ENCODE measurements at regions not wholly inside any gene's neighbourhood (a gene's known extent, or its start where the extent isn't known, plus 50 kb on each side); places are given as distances from the start of the nearest gene placed in this dataset.

GRCh38 chr10:30256084-30256483 lies 93.0 kb downstream of the MTPAP start:
- H3K4me3 Mint-ChIP-seq, result no peak overlapping the region
- ATAC-seq (no peak), DNase-seq (no peak)
- ChIA-PET CTCF (no interaction called here), POLR2A (no interaction called here)
- H3K36me3 Mint-ChIP-seq (ENCODE audit: low read depth), result no peaks in the 10 kb centered on the region
- H3K9me3 Mint-ChIP-seq (ENCODE audit: low read depth), result peaks cover 18% of the 10 kb centered on the region
- H3K4me1 Mint-ChIP-seq, result no peaks in the 10 kb centered on the region
- intact Hi-C loops (cut with DNase I, micrococcal nuclease), result no loop called here
- peaks cover 16% of the 10 kb centered on the region for H3K27me3 Mint-ChIP-seq
- H3K27ac Mint-ChIP-seq, result no peak overlapping the region

GRCh38 chr10:30254926-30255325 lies 94.2 kb downstream of the MTPAP start:
- no peaks in the 10 kb centered on the region for H3K36me3 Mint-ChIP-seq (ENCODE audit: low read depth)
- no peak overlapping the region for H3K27ac Mint-ChIP-seq
- DNase-seq (no peak), ATAC-seq (no peak)
- peaks cover 13% of the 10 kb centered on the region for H3K27me3 Mint-ChIP-seq
- POLR2A ChIA-PET, result no interaction called here
- intact Hi-C loops (cut with DNase I, micrococcal nuclease), result no loop called here
- H3K4me3 Mint-ChIP-seq, result no peak overlapping the region
- peaks cover 18% of the 10 kb centered on the region for H3K9me3 Mint-ChIP-seq (ENCODE audit: low read depth)
- H3K4me1 Mint-ChIP-seq, result no peaks in the 10 kb centered on the region
- CTCF ChIA-PET, result no interaction called here

- ChIA-PET POLR2A (no interaction called here), CTCF (interaction anchor here (0.7 kb wide), 1 partner anchor 293 kb away, joined by 4 read pairs; no protein-coding TSS in a partner anchor)
- H3K4me1 Mint-ChIP-seq, result peaks cover 5% of the 10 kb centered on the region
- peaks cover 4% of the 10 kb centered on the region for H3K9me3 Mint-ChIP-seq (ENCODE audit: low read depth)
- intact Hi-C loops (cut with DNase I, micrococcal nuclease), result no loop called here
- H3K27me3 Mint-ChIP-seq, result peaks cover 4% of the 10 kb centered on the region
- ATAC-seq (no peak), DNase-seq (no peak)
- no peaks in the 10 kb centered on the region for H3K36me3 Mint-ChIP-seq (ENCODE audit: low read depth)
- H3K4me3 Mint-ChIP-seq, result no peak overlapping the region
- H3K27ac Mint-ChIP-seq, result no peak overlapping the region
Observed at GRCh38 chr10:30248728-30249127, 100.3 kb downstream of the MTPAP start.

- no peak overlapping the region for H3K27ac Mint-ChIP-seq
- ATAC-seq, result no peak
- H3K36me3 Mint-ChIP-seq (ENCODE audit: low read depth), result no peaks in the 10 kb centered on the region
- intact Hi-C loops (cut with DNase I, micrococcal nuclease), result no loop called here
- CTCF ChIA-PET, result no interaction called here
- DNase-seq, result no peak
- H3K4me3 Mint-ChIP-seq, result no peak overlapping the region
- H3K27me3 Mint-ChIP-seq, result no peaks in the 10 kb centered on the region
- no peaks in the 10 kb centered on the region for H3K9me3 Mint-ChIP-seq (ENCODE audit: low read depth)
- POLR2A ChIA-PET, result no interaction called here
- peaks cover 5% of the 10 kb centered on the region for H3K4me1 Mint-ChIP-seq
Observed at GRCh38 chr10:30247704-30248103, 101.4 kb downstream of the MTPAP start.

GRCh38 chr10:30241422-30242110 lies 107.5 kb downstream of the MTPAP start:
- CTCF ChIA-PET, result interaction anchor here (0.7 to 1.6 kb wide), 6 partner anchors 10 to 243 kb away, joined by 3 to 9 read pairs (median 5); no protein-coding TSS in a partner anchor
- Mint-ChIP-seq H3K27me3 (no peaks in the 10 kb centered on the region), H3K4me1 (no peaks in the 10 kb centered on the region), H3K4me3 (no peak overlapping the region), H3K9me3 (ENCODE audit: low read depth) (no peaks in the 10 kb centered on the region), H3K36me3 (ENCODE audit: low read depth) (no peaks in the 10 kb centered on the region), H3K27ac (no peak overlapping the region)
- POLR2A ChIA-PET, result no interaction called here
- ATAC-seq (no peak), DNase-seq (no peak)
- intact Hi-C loops (cut with DNase I, micrococcal nuclease), result loop anchor here (1.0 kb wide), 1 partner anchor 243 kb away; no protein-coding TSS in a partner anchor

- H3K27ac Mint-ChIP-seq, result no peak overlapping the region
- ChIA-PET POLR2A (no interaction called here), CTCF (interaction anchor here (0.6 to 1.2 kb wide), 2 partner anchors 22 to 238 kb away, joined by 3 read pairs; no protein-coding TSS in a partner anchor)
- H3K4me1 Mint-ChIP-seq, result no peaks in the 10 kb centered on the region
- intact Hi-C loops (cut with DNase I, micrococcal nuclease), result no loop called here
- ATAC-seq (no peak), DNase-seq (no peak)
- H3K36me3 Mint-ChIP-seq (ENCODE audit: low read depth), result no peaks in the 10 kb centered on the region
- H3K9me3 Mint-ChIP-seq (ENCODE audit: low read depth), result no peaks in the 10 kb centered on the region
- H3K27me3 Mint-ChIP-seq, result peaks cover 5% of the 10 kb centered on the region
- no peak overlapping the region for H3K4me3 Mint-ChIP-seq
Observed at GRCh38 chr10:30238836-30239235, 110.2 kb downstream of the MTPAP start.

GRCh38 chr10:30233186-30233959 lies 115.7 kb downstream of the MTPAP start:
- intact Hi-C loops (cut with DNase I, micrococcal nuclease), result no loop called here
- H3K27ac Mint-ChIP-seq, result no peak overlapping the region
- H3K4me1 Mint-ChIP-seq, result peaks cover 7% of the 10 kb centered on the region
- ChIA-PET POLR2A (no interaction called here), CTCF (interaction anchor here (0.6 to 1.2 kb wide), 2 partner anchors 235 to 252 kb away, joined by 3 to 4 read pairs; no protein-coding TSS in a partner anchor)
- no peak overlapping the region for H3K4me3 Mint-ChIP-seq
- DNase-seq (no peak), ATAC-seq (no peak)
- no peaks in the 10 kb centered on the region for H3K36me3 Mint-ChIP-seq (ENCODE audit: low read depth)
- no peaks in the 10 kb centered on the region for H3K9me3 Mint-ChIP-seq (ENCODE audit: low read depth)
- H3K27me3 Mint-ChIP-seq, result peaks cover 10% of the 10 kb centered on the region

GRCh38 chr10:30231709-30232108 lies 117.4 kb downstream of the MTPAP start:
- Mint-ChIP-seq H3K36me3 (ENCODE audit: low read depth) (no peaks in the 10 kb centered on the region), H3K4me1 (peaks cover 7% of the 10 kb centered on the region), H3K27me3 (peaks cover 10% of the 10 kb centered on the region), H3K4me3 (no peak overlapping the region), H3K27ac (no peak overlapping the region), H3K9me3 (ENCODE audit: low read depth) (no peaks in the 10 kb centered on the region)
- ATAC-seq, result no peak
- intact Hi-C loops (cut with DNase I, micrococcal nuclease), result no loop called here
- DNase-seq, result no peak
- POLR2A ChIA-PET, result no interaction called here
- CTCF ChIA-PET, result interaction anchor here (0.9 to 1.3 kb wide), 3 partner anchors 9 to 231 kb away, joined by 3 to 8 read pairs (median 3); no protein-coding TSS in a partner anchor

- no peak for DNase-seq
- peak; percentile 78 for ATAC-seq
- CTCF ChIA-PET, result interaction anchor here (0.9 to 1.3 kb wide), 3 partner anchors 10 to 231 kb away, joined by 3 to 8 read pairs (median 3); no protein-coding TSS in a partner anchor
- Mint-ChIP-seq H3K4me1 (peaks cover 7% of the 10 kb centered on the region), H3K9me3 (ENCODE audit: low read depth) (no peaks in the 10 kb centered on the region), H3K36me3 (ENCODE audit: low read depth) (no peaks in the 10 kb centered on the region), H3K4me3 (no peak overlapping the region), H3K27me3 (peaks cover 10% of the 10 kb centered on the region), H3K27ac (no peak overlapping the region)
- POLR2A ChIA-PET, result no interaction called here
- intact Hi-C loops (cut with DNase I, micrococcal nuclease), result no loop called here
Observed at GRCh38 chr10:30231071-30231652, 117.9 kb downstream of the MTPAP start.

GRCh38 chr10:30229536-30229935 lies 119.5 kb downstream of the MTPAP start:
- ATAC-seq, result no peak
- POLR2A ChIA-PET, result no interaction called here
- peaks cover 7% of the 10 kb centered on the region for H3K4me1 Mint-ChIP-seq
- CTCF ChIA-PET, result no interaction called here
- no peak overlapping the region for H3K4me3 Mint-ChIP-seq
- H3K27me3 Mint-ChIP-seq, result peaks cover 6% of the 10 kb centered on the region
- H3K36me3 Mint-ChIP-seq (ENCODE audit: low read depth), result no peaks in the 10 kb centered on the region
- no peak for DNase-seq
- H3K9me3 Mint-ChIP-seq (ENCODE audit: low read depth), result no peaks in the 10 kb centered on the region
- H3K27ac Mint-ChIP-seq, result no peak overlapping the region
- intact Hi-C loops (cut with DNase I, micrococcal nuclease), result no loop called here

GRCh38 chr10:30228417-30229036 lies 120.6 kb downstream of the MTPAP start:
- no peak for ATAC-seq
- Mint-ChIP-seq H3K9me3 (ENCODE audit: low read depth) (no peaks in the 10 kb centered on the region), H3K4me3 (no peak overlapping the region), H3K27me3 (peaks cover 5% of the 10 kb centered on the region), H3K4me1 (peaks cover 7% of the 10 kb centered on the region), H3K27ac (no peak overlapping the region), H3K36me3 (ENCODE audit: low read depth) (no peaks in the 10 kb centered on the region)
- ChIA-PET CTCF (interaction anchor here (0.5 to 0.8 kb wide), 2 partner anchors 45 to 54 kb away, joined by 4 read pairs; no protein-coding TSS in a partner anchor), POLR2A (interaction anchor here (0.7 kb wide), 1 partner anchor 391 kb away, joined by 4 read pairs; no protein-coding TSS in a partner anchor)
- no peak for DNase-seq
- intact Hi-C loops (cut with DNase I, micrococcal nuclease), result no loop called here

Data from activated CD4-positive, alpha-beta T cell treated with anti-CD3 and anti-CD28 coated beads for 36 hours (primary cell).